ENCODE measurements at regions not wholly inside any gene's neighbourhood (a gene's known extent, or its start where the extent isn't known, plus 50 kb on each side); places are given as distances from the start of the nearest gene placed in this dataset.
"Not testable (repeated sequence)": the region's sequence is repeated elsewhere in the genome, so short reads cannot be mapped to it uniquely, and the experiment has no call there.

DNA sequence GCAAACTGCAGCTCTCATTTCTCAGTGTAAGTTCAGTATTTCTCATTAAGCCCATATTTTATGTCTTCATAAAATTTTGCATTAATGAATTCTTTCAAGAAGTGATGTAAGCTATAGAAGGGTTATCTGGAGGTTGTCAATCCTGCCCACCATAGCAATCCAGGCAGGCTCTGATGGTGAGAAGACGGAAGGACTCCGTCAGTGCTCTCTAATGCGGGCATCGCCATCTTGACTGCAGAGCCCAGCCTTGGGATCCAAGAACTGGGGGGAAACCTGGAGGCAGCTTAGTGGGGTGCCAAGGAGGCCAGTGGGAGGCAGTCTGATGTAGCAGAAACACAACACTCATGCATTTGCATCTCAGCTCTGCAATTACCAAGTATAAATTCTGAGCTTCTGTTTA is 707.4 kb upstream of the NRP1 start:
- DNase-seq (ENCODE audit: low read depth): no peak
- TF ChIP-seq, protein P1, sequence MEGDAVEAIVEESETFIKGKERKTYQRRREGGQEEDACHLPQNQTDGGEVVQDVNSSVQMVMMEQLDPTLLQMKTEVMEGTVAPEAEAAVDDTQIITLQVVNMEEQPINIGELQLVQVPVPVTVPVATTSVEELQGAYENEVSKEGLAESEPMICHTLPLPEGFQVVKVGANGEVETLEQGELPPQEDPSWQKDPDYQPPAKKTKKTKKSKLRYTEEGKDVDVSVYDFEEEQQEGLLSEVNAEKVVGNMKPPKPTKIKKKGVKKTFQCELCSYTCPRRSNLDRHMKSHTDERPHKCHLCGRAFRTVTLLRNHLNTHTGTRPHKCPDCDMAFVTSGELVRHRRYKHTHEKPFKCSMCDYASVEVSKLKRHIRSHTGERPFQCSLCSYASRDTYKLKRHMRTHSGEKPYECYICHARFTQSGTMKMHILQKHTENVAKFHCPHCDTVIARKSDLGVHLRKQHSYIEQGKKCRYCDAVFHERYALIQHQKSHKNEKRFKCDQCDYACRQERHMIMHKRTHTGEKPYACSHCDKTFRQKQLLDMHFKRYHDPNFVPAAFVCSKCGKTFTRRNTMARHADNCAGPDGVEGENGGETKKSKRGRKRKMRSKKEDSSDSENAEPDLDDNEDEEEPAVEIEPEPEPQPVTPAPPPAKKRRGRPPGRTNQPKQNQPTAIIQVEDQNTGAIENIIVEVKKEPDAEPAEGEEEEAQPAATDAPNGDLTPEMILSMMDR (IDR thresholded peaks at IDR 0.05; ENCODE audit: insufficient read depth, low read depth, low read length, missing control alignments): no peak
- no peak overlapping the region for H3K4me3 ChIP-seq (ENCODE audit: low read length)

DNA sequence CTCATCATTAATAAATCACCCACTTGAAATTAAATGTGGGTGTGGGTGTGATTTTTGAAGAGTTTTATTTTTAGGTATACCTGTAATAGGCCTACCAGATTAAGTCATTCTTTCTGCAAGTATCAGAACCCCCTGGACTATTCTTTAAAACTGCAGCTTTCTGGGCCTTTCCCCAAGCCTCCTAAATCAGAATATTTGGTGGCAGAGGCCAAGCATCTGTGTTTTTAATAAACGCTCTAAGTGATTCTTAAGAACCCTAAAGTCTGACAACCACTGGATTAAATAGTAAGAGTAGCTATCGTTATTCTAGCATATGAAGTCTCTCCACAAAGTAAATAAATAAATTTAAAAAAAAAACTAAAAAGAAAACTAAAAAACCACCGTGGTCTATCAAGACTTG is 703.0 kb upstream of the NRP1 start:
- TF ChIP-seq, protein P1 (IDR thresholded peaks at IDR 0.05; ENCODE audit: insufficient read depth, low read depth, low read length, missing control alignments): no peak
- no peak overlapping the region for H3K4me3 ChIP-seq (ENCODE audit: low read length)
- DNase-seq (ENCODE audit: low read depth): no peak

DNA sequence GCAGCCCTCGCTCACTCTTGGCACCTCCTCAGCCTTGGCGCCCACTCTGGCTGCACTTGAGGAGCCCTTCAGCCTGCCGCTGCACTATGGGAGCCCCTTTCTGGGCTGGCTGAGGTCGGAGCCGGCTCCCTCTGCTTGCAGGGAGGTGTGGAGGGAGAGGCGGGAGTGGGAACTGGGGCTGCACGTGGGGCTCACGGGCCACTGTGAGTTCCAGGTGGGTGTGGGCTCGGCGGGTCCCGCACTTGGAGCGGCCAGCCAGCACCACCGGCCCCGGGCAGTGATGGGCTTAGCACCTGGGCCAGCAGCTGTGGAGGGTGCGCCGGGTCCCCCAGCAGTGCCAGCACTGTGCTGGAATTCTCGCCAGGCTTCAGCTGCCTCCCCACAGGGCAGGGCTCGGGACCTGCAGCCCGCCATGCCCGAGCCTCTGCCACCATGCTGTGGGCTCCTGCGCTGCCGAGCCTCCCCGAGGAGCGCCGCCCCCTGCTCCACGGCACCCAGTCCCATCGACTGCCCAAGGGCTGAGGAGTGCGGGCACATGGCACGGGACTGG is 700.8 kb upstream of the NRP1 start:
- not testable (repeated sequence) for DNase-seq (ENCODE audit: low read depth); H3K4me3 ChIP-seq (ENCODE audit: low read length)

DNA sequence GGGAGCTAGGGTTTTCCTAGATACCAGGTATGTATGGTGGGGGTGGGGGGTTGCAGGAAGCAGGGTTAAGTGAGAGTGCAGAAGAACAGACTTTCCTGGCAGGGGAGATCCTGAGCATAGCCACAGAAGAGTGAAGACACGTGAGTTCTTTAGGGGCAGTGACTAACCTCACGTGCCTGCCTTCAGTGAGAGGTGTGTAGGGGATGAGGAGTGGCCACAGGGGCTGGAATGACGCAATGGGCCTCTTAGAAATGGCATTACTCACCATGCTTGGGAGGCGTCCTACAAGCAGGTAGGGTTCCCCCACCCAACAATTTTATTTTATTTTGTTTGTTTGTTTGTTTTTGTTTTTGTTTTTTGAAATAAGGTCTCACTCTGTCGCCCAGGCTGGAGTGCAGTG is 698.6 kb upstream of the NRP1 start:
- peak; percentile 77 for DNase-seq (ENCODE audit: low read depth)
- TF ChIP-seq, protein P1 (IDR thresholded peaks at IDR 0.05; ENCODE audit: insufficient read depth, low read depth, low read length, missing control alignments): no peak
- H3K4me3 ChIP-seq (ENCODE audit: low read length): no peak overlapping the region

DNA sequence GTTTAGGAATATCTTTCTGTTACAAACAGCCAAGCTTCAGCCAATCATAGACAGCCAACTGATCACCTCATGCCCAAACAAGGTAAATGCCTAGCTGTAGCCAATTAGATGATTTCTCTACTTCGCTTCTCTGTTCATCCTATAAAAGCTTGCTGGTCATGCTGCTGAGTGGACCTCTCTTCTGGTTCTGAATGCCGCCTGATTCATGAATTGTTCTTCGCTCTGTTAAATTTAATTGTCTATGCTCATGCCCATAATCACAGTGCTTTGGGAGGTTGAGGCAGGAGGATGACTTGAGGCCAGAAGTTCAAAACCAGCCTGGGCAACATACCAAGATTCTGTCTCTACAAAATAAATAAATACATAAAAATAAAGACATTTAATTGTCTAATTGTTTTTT is 698.1 kb upstream of the NRP1 start:
- TF ChIP-seq, protein P1 (IDR thresholded peaks at IDR 0.05; ENCODE audit: insufficient read depth, low read depth, low read length, missing control alignments): no peak
- H3K4me3 ChIP-seq (ENCODE audit: low read length): no peak overlapping the region
- DNase-seq (ENCODE audit: low read depth): no peak

DNA sequence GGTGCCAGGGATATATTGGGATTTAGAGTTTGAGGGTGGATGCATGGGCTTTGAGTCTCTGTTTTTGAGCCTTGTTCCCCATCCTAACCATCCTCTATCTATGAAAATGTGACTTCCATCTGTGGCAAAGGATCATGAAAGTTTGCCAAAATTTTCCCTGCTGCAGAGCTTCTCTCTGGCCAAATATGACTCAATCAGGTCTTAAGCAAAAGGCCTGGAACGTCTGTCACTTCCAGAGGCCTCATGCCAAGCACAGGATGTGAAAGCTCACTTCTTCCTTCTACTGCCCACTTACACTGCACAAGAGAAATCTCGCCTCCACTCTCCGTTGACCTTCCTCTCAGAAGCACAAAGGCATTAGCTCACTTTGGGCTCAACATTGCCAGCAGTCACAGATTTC is 696.9 kb upstream of the NRP1 start:
- TF ChIP-seq, protein P1 (IDR thresholded peaks at IDR 0.05; ENCODE audit: insufficient read depth, low read depth, low read length, missing control alignments): no peak
- no peak overlapping the region for H3K4me3 ChIP-seq (ENCODE audit: low read length)
- DNase-seq (ENCODE audit: low read depth): peak; percentile 30

DNA sequence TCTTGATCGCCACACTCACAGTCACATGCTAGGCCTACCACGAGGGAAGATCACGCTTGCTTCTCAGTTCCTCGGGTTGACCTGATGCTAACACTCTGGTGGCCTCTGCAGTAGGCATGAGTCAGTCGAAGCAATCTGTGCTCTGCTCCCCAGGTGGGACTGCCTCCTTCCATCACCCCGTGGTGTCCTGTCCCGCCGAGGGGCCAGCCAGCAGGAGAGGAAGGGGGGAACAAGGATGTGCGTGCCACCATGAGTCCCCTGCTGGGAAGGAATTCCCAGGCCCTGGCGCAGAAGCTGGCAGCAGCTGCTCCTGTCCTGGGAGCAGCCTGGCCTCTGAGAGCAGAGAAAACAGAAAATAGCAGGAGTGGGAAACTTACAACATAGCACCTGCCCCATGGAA is 695.0 kb upstream of the NRP1 start:
- TF ChIP-seq, protein P1 (IDR thresholded peaks at IDR 0.05; ENCODE audit: insufficient read depth, low read depth, low read length, missing control alignments): no peak
- no peak overlapping the region for H3K4me3 ChIP-seq (ENCODE audit: low read length)
- DNase-seq (ENCODE audit: low read depth): no peak

Data from epithelial cell of esophagus (primary cell).